GM12878 (cell line): ENCODE measurements at regions not wholly inside any gene's neighbourhood (a gene's known extent, or its start where the extent isn't known, plus 50 kb on each side); places are given as distances from the start of the nearest gene placed in this dataset.

Experiments used
- ATAC-seq: fragments of 200-7000 bp; cut with Tn5 transposase; 3 replicates; pipeline ENCODE4 v1.9.1; 2020; ENCODE audit warnings: mild to moderate bottlenecking, moderate library complexity
- BruUV-seq: library from RNA; stranded (reverse); fragments of 400-500 nt; replicated peaks from 2 replicates; lab custom pipeline; 2021; lab: Mats Ljungman, UMichigan
- CTCF ChIA-PET: fragments of 300-600 bp; sonication (Branson Sonifier 250); formaldehyde crosslinking; extraction: SDS; loops from one replicate; lab custom pipeline; 2021; ENCODE audit warnings: inconsistent platforms; lab: Yijun Ruan, JAX
- POLR2A ChIA-PET: fragments of 350-600 bp; formaldehyde crosslinking; extraction: SDS; loops from one replicate; lab custom pipeline; 2021; ENCODE audit warnings: inconsistent platforms; lab: Charles Lee
- RAD21 ChIA-PET: fragments of 300-600 bp; sonication (Branson Sonifier 250); formaldehyde crosslinking; loops from one replicate; lab custom pipeline; 2023; ENCODE audit warnings: antibody characterized with exemption; ENCODE audit not compliant: unreplicated experiment; lab: Charles Lee
- SMC1A ChIA-PET: fragments of 300-600 bp; sonication (Branson Sonifier 250); formaldehyde crosslinking; loops from one replicate; lab custom pipeline; 2023; ENCODE audit not compliant: unreplicated experiment, uncharacterized antibody; lab: Charles Lee
- DNase-seq: peaks from one replicate; pipeline ENCODE4 v3.0.0-alpha.2; 2011; ENCODE audit warnings: low read depth, low spot score
- FAIRE-seq: peaks from 3 replicates; lab custom pipeline; 2011; peaks lifted over from hg19 to GRCh38; lab: Jason Lieb, UNC
- H2AFZ ChIP-seq: 2 replicates; pipeline ENCODE4 v1.6.0; 2011; ENCODE audit warnings: low read depth, low read length, control low read depth; ENCODE audit not compliant: control insufficient read depth
- H3K27ac ChIP-seq: 2 replicates; pipeline ENCODE4 v1.5.1; 2011; ENCODE audit warnings: control low read depth; ENCODE audit not compliant: control insufficient read depth, insufficient read depth
- H3K27me3 ChIP-seq, 2 experiments: replicated peaks in 1 of 2; 2 replicates each; pipeline versions ENCODE4 v1.6.0 to v1.6.1; 2011; ENCODE audit warnings: low read length in 1 of 2; ENCODE audit not compliant: control insufficient read depth in 2 of 2, insufficient read depth in 2 of 2
- H3K36me3 ChIP-seq, 2 experiments: 2 replicates each; pipeline ENCODE4 v1.5.1; 2011; ENCODE audit warnings: low read length in 1 of 2; ENCODE audit not compliant: control insufficient read depth in 2 of 2, insufficient read depth in 2 of 2
- H3K4me1 ChIP-seq: 2 replicates; pipeline ENCODE4 v1.6.1; 2011; ENCODE audit warnings: mild to moderate bottlenecking, low read length, moderate library complexity, mixed read lengths; ENCODE audit not compliant: control insufficient read depth, insufficient read depth
- H3K4me2 ChIP-seq: 2 replicates; pipeline ENCODE4 v1.6.0; 2011; ENCODE audit warnings: control low read depth; ENCODE audit not compliant: control insufficient read depth, insufficient read depth
- H3K4me3 ChIP-seq: fragments of 200-600 bp; sonication (generic); 2 replicates; pipeline ENCODE4 v1.5.1; 2016
- H3K79me2 ChIP-seq: 2 replicates; pipeline ENCODE4 v1.6.0; 2011; ENCODE audit warnings: low read length; ENCODE audit not compliant: control insufficient read depth, insufficient read depth
- H3K9ac ChIP-seq: 2 replicates; pipeline ENCODE4 v1.8.0; 2011; ENCODE audit warnings: low read length, control low read depth, mixed read lengths; ENCODE audit not compliant: control insufficient read depth, insufficient read depth
- H3K9me3 ChIP-seq: replicated peaks from 3 replicates; pipeline ENCODE4 v1.5.1; 2011; ENCODE audit warnings: mild to moderate bottlenecking, low read length; ENCODE audit not compliant: control insufficient read depth, insufficient read depth
- H4K20me1 ChIP-seq: 2 replicates; pipeline ENCODE4 v1.6.0; 2011; ENCODE audit not compliant: control insufficient read depth, insufficient read depth
- CBFB ChIP-seq: IDR thresholded peaks from 2 replicates; pipeline ENCODE4 v1.6.1; 2016; ENCODE audit warnings: antibody characterized with exemption, low read depth
- CHD1 ChIP-seq: IDR thresholded peaks from 2 replicates; pipeline ENCODE4 v1.6.1; 2012; ENCODE audit warnings: low read depth, low read length, improper control_type of control experiment
- DPF2 ChIP-seq: fragments of 450-650 bp; IDR thresholded peaks from 2 replicates; pipeline ENCODE4 v1.6.1; 2017; ENCODE audit warnings: mild to moderate bottlenecking
- FOXK2 ChIP-seq: fragments of 450-650 bp; IDR thresholded peaks from 2 replicates; pipeline ENCODE4 v1.6.1; 2017; ENCODE audit warnings: mild to moderate bottlenecking, moderate library complexity
- HCFC1 ChIP-seq: fragments of 150-350 bp; IDR thresholded peaks from 2 replicates; pipeline ENCODE4 v1.6.1; 2014; ENCODE audit warnings: low read length
- HSF1 ChIP-seq: fragments of 150-350 bp; IDR thresholded peaks from 2 replicates; pipeline ENCODE4 v1.6.1; 2014; ENCODE audit warnings: mild to moderate bottlenecking, low read depth, low read length
- IRF4 ChIP-seq: IDR thresholded peaks from 2 replicates; pipeline ENCODE4 v1.6.1; 2011; ENCODE audit warnings: low read depth, low read length
- MAX ChIP-seq: IDR thresholded peaks from 2 replicates; pipeline ENCODE4 v1.6.1; 2012; ENCODE audit warnings: low read depth, low read length, improper control_type of control experiment
- RAD51 ChIP-seq: fragments of 450-650 bp; IDR thresholded peaks from 2 replicates; pipeline ENCODE4 v1.6.1; 2016; ENCODE audit warnings: moderate library complexity, mild to moderate bottlenecking, inconsistent platforms
- ZBED1 ChIP-seq: IDR thresholded peaks from 2 replicates; pipeline ENCODE4 v1.6.1; 2016; ENCODE audit warnings: borderline replicate concordance
- ZNF384 ChIP-seq: IDR thresholded peaks from 2 replicates; pipeline ENCODE4 v1.6.1; 2012; ENCODE audit warnings: low read depth, mild to moderate bottlenecking, low read length, improper control_type of control experiment, borderline replicate concordance
- ZNF687 ChIP-seq: fragments of 450-650 bp; IDR thresholded peaks from 2 replicates; pipeline ENCODE4 v1.6.1; 2017; ENCODE audit warnings: mild to moderate bottlenecking, moderate library complexity
- WGBS: methylation state at CpG from one replicate; pipeline ENCODE4 v1.1.6; 2016; ENCODE audit warnings: low lambda C conversion rate; ENCODE audit not compliant: insufficient replicate concordance, insufficient coverage; ENCODE audit errors: missing lambda C conversion rate; 5-methylcytosine and 5-hydroxymethylcytosine counted together
- in situ Hi-C: fragments of 300-500 bp; cut with MboI; formaldehyde crosslinking; loops from 9 replicates; pipeline ENCODE4 v1.14.3; 2018; ENCODE audit warnings: mixed read lengths
- intact Hi-C: fragments of 100-400 bp; cut with micrococcal nuclease; formaldehyde crosslinking; loops from one replicate; pipeline ENCODE4 v1.14.2; 2022; ENCODE audit not compliant: unreplicated experiment

GRCh38 chr10:78542141-78542489 lies 508.5 kb downstream of the RPS24 start (continued):
- TF ChIP-seq ZNF687: no peak
- no peak for TF ChIP-seq MAX
- no peak for TF ChIP-seq RAD51
- TF ChIP-seq, all 136 proteins: peak for 0

GRCh38 chr10:78542521-78542920 lies 508.9 kb downstream of the RPS24 start:
- RAD21 ChIA-PET: interaction anchor here (0.5 kb wide), 1 partner anchor 513 kb away, joined by 3 read pairs; no protein-coding TSS in a partner anchor
- POLR2A ChIA-PET: no interaction called here
- no peaks in the 10 kb centered on the region for H3K36me3 ChIP-seq
- H3K9me3 ChIP-seq: no peaks in the 10 kb centered on the region
- in situ Hi-C loops (no loop called here), intact Hi-C loops (no loop called here)
- SMC1A ChIA-PET: no interaction called here
- H2AFZ ChIP-seq: no peak overlapping the region
- FAIRE-seq: no peak
- CTCF ChIA-PET: interaction anchor here (0.9 kb wide), 1 partner anchor 112 kb away, joined by 3 read pairs; no protein-coding TSS in a partner anchor
- H3K4me1 ChIP-seq: no peaks in the 10 kb centered on the region
- no peaks in the 10 kb centered on the region; a peak in 2 of 4 replicates for H3K27me3 ChIP-seq
- H3K27ac ChIP-seq: no peak overlapping the region
- no peak overlapping the region for H3K9ac ChIP-seq
- no TSS peak for BruUV-seq
- H4K20me1 ChIP-seq: no peaks in the 10 kb centered on the region
- no peak for DNase-seq
- no peak overlapping the region for H3K4me2 ChIP-seq
- H3K79me2 ChIP-seq: no peaks in the 10 kb centered on the region
- WGBS: 11% methylated on average over 7 of the region's 7 CpGs
- ATAC-seq: no peak
- no peak overlapping the region for H3K4me3 ChIP-seq
- TF ChIP-seq IRF4: no peak
- no peak for TF ChIP-seq DPF2
- no peak for TF ChIP-seq FOXK2
- no peak for TF ChIP-seq ZNF384
- no peak for TF ChIP-seq HSF1
- TF ChIP-seq ZBED1: no peak
- no peak for TF ChIP-seq HCFC1
- no peak for TF ChIP-seq RAD51
- no peak for TF ChIP-seq CBFB
- no peak for TF ChIP-seq CHD1
